GM12864 (cell line): ENCODE measurements at regions not wholly inside any gene's neighbourhood (a gene's known extent, or its start where the extent isn't known, plus 50 kb on each side); places are given as distances from the start of the nearest gene placed in this dataset.
"Not testable (repeated sequence)": the region's sequence is repeated elsewhere in the genome, so short reads cannot be mapped to it uniquely, and the experiment has no call there.

ENCODE experiments used
- DNase-seq: peaks from one replicate; pipeline ENCODE4 v3.0.0-alpha.2; 2011; ENCODE audit warnings: low read depth
- H3K4me3 ChIP-seq: 2 replicates; pipeline ENCODE4 v1.5.1; 2011; ENCODE audit warnings: mild to moderate bottlenecking, low read depth, low read length, control low read depth
- TF ChIP-seq, protein P1 (sequence below): IDR thresholded peaks from 2 replicates; pipeline ENCODE4 v1.5.1; 2011; ENCODE audit warnings: low read depth, mild to moderate bottlenecking, moderate library complexity, low read length, control low read depth, inconsistent platforms; ENCODE audit errors: missing control alignments

DNA sequence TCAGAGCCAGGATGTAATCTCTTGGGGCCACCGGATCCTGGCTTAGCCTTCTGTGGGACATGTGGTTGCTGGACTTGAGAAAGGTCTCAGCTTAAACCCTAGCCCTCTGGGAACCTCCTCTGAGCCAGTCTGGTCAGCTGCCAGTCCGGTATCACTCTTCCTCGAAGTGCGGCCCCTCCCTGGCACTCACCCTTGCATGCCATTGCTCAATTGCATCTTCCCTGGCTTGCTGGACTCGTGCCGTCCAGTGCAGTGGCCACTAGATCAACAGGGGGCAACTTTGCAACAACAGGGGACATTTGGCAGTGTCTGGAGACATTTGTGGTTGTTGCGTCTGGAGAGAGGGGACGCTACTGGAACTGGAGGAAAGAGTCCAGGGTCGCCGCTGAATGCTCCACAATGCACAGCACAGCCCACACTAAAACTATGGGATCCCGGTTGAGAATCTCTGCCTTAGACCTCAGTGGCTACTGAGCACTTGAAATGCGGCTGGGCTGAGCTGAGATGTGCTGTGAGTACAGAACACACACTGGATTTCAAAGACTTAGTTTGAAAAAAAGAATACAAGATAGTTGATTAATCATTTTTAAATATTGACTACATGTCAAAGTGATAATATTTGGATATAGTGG lies 152.1 kb downstream of the TFAP2C start:
- no peak for DNase-seq
- TF ChIP-seq, protein P1, sequence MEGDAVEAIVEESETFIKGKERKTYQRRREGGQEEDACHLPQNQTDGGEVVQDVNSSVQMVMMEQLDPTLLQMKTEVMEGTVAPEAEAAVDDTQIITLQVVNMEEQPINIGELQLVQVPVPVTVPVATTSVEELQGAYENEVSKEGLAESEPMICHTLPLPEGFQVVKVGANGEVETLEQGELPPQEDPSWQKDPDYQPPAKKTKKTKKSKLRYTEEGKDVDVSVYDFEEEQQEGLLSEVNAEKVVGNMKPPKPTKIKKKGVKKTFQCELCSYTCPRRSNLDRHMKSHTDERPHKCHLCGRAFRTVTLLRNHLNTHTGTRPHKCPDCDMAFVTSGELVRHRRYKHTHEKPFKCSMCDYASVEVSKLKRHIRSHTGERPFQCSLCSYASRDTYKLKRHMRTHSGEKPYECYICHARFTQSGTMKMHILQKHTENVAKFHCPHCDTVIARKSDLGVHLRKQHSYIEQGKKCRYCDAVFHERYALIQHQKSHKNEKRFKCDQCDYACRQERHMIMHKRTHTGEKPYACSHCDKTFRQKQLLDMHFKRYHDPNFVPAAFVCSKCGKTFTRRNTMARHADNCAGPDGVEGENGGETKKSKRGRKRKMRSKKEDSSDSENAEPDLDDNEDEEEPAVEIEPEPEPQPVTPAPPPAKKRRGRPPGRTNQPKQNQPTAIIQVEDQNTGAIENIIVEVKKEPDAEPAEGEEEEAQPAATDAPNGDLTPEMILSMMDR: no peak
- H3K4me3 ChIP-seq: no peak overlapping the region

DNA sequence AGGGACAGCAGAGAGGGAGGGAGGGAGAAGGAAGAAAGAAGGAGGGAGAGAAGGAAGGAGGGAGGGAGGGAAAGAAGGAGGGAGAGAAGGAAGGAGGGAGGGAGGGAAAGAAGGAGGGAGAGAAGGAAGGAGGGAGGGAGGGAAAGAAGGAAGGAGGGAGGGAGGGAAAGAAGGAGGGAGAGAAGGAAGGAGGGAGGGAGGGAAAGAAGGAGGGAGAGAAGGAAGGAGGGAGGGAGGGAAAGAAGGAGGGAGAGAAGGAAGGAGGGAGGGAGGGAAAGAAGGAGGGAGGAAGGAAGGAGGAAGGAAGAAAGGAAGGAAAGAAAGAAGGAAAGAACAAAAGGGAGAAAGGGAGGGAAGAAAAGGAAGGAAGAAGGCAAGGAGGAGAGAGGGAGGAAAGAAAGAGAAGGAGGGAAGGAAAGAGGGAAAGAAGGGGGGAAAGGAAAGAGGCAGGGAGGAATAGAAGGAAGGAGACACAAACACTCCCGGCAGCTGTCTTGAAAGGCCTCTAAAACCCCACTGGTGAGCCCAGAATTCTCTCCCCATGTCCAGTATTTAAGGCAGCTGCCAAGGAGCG lies 153.0 kb downstream of the TFAP2C start:
- DNase-seq, H3K4me3 ChIP-seq: not testable (repeated sequence)

DNA sequence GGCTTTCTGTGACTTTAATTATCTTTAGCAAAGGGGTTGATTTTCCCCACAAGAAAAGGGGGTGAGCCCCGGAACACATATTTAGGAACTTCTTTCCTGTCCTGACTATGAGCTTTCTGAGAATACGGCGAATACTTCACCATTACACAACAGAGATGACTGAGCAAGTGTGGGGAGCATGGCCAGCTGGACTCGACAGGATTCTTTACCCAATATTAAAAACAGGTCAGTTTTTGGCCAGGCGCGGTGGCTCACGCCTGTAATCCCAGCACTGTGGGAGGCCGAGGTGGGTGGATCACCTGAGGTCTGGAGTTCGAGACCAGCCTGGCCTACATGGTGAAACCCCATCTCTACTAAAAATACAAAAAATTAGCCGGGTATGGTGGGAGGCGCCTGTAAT lies 153.7 kb downstream of the TFAP2C start:
- not testable (repeated sequence) for DNase-seq

DNA sequence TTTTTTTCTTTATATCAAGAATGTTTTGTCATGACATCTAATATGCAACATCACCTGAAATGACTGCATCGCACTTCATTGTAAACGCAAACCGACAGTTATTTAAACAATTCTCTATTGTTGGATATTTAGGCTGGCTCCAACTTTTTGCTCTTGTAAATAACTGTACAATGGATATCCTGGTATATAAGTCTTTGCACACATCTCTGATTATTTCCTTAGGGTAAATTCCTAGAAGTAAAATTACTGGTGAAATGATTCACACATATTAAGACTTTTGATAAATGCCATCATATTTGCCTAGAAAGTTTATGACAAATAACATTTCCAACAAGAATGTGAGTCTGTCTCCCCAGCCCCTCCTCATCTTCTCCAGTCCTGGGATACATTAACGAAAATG lies 154.7 kb downstream of the TFAP2C start:
- DNase-seq: no peak
- H3K4me3 ChIP-seq: no peak overlapping the region
- TF ChIP-seq, protein P1: no peak

More for the DNA sequence above, 153.7 kb downstream of the TFAP2C start:
- H3K4me3 ChIP-seq: not testable (repeated sequence)

DNA sequence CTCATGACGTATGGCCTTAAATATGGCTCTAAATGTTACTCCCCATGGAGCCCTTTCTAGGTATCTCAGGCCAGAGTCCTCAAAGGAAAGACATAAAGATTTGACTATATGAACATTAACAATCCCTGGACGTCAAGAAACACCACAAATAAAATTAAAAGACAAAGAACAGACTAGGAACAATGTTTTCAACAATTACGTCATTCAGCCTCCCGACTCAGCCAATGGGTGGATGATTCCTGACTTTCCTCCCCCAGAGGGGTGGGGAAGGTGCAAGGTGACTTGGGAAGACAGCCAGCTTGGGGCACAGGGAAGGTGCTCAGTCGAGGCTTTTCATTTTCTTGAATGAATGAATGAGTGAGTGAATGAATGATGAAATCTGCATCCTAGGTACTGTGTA lies 157.4 kb downstream of the TFAP2C start:
- no peak overlapping the region for H3K4me3 ChIP-seq
- DNase-seq: no peak
- TF ChIP-seq, protein P1: no peak

DNA sequence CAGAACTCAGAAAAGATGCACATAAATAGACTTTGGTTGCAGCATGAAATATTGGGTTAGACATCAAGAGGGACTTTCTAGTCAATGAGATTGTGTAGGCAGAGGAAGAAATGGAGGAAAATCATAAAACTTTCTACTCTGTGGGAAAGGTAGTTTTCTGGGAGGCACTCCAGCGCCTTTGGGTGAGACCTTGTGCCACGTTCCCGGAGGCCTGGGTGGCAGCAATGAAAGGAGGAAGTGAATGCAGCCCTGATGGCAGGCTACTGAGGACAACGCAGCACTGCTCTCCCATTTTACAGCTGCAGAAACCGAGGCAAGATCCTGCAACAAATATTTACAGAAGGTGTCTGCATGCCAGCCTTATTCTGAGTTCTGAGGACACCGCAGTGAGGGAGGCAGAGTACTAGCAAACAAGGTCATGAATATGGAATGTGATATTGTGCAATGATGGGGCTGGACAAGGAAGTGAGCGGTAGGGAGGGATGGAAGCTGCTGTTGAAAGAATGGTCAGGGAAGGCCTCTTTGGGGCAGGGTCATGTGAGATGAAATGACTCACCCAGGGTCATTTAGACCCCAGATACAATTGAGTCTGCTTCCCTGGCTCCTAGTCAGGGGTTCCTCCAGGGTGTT lies 159.1 kb downstream of the TFAP2C start:
- H3K4me3 ChIP-seq: no peak overlapping the region
- TF ChIP-seq, protein P1: no peak
- DNase-seq: no peak

DNA sequence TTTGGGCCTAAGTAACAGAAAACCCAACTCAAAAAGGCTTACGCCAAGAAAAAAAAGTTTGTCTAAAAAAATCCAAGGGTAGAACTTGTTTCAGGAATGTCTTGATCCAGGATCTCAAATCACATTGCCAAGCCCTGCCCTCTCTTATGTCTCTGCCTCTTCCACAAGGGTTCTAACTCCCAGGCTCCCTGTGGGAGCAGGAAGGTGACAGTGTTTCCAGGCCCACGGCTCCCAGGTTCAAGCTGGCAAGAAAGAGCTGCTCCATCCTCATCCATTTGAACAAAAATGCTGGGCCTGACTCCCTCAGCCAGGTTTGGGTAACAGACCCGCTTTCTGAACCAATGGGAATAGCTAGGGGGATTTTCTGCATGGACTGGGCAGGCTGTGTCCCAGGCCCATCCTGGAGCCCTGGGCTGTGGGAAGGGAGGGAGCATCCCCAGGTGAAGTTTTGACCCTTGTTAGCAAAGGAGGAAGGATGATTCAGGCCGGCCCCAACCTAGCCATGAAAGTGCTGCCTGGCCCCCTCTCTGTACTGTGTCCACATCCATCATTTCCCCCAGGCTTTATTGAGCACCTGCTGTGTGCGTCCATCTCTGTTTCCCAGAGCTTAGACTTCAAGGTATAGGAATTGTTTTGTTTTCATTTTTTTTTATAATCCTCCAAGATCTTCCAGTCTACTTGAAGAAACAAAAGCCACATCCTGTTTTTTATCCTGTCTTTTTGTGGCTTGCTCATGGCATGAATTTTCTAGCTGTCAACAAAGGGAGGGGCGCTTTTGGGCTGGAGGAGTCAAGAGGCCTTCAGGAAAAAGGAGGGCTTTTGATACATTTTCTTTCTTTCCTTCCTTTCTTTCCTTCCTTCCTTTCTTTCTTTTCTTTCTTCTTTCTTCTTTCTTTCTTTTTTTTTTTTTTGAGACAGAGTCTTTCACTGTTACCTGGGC lies 159.8 kb downstream of the TFAP2C start:
- H3K4me3 ChIP-seq: no peak overlapping the region
- TF ChIP-seq, protein P1: no peak
- DNase-seq: no peak
